HepG2 (cell line): ENCODE measurements at regions not wholly inside any gene's neighbourhood (a gene's known extent, or its start where the extent isn't known, plus 50 kb on each side); places are given as distances from the start of the nearest gene placed in this dataset.

Source experiments
- ATAC-seq: fragments of 200-7000 bp; cut with Tn5 transposase; 3 replicates; pipeline ENCODE4 v1.9.1; 2020; ENCODE audit warnings: mild to moderate bottlenecking, moderate library complexity
- BruUV-seq: library from RNA; stranded (reverse); fragments of 400-500 nt; replicated peaks from 2 replicates; lab custom pipeline; 2021; lab: Mats Ljungman, UMichigan
- CTCF ChIA-PET: fragments of 300-600 bp; formaldehyde crosslinking; extraction: SDS; loops from one replicate; lab custom pipeline; 2021; ENCODE audit warnings: low total read pairs, inconsistent platforms, low intra/inter-chr PET ratio; lab: Yijun Ruan, JAX
- POLR2A ChIA-PET: fragments of 350-600 bp; sonication (Branson Sonifier 250); formaldehyde crosslinking; loops from one replicate; lab custom pipeline; 2020; ENCODE audit warnings: antibody characterized with exemption, inconsistent platforms; lab: Yijun Ruan, JAX
- DNase-seq: peaks from one replicate; pipeline ENCODE4 v3.0.0-alpha.2; 2015; ENCODE audit warnings: low spot score
- FAIRE-seq: peaks from 3 replicates; lab custom pipeline; 2011; peaks lifted over from hg19 to GRCh38; lab: Jason Lieb, UNC
- H2AFZ ChIP-seq: one replicate; pipeline ENCODE4 v1.6.1; 2011; ENCODE audit warnings: low read length, inconsistent platforms
- H3K27ac ChIP-seq: fragments of 300-600 bp; 3 replicates; pipeline ENCODE4 v1.8.0; 2011; ENCODE audit warnings: mixed run types, mild to moderate bottlenecking, mixed read lengths, low read length, inconsistent platforms; ENCODE audit not compliant: insufficient read depth; ENCODE audit errors: extremely low read length
- H3K27me3 ChIP-seq, 2 experiments: fragments of 200-600 bp in 1 of 2; 2 replicates in 1 of 2; 3 replicates in 1 of 2; pipeline versions ENCODE4 v1.6.0 to v1.8.0; 2011; ENCODE audit warnings: low read length in 2 of 2, mild to moderate bottlenecking in 2 of 2, moderate library complexity in 2 of 2, inconsistent platforms in 1 of 2; ENCODE audit not compliant: insufficient read depth in 2 of 2, control insufficient read depth in 1 of 2
- H3K36me3 ChIP-seq, 2 experiments: fragments of 200-600 bp in 1 of 2; replicated peaks in 1 of 2; 2 replicates in 1 of 2; 3 replicates in 1 of 2; pipeline versions ENCODE4 v1.5.1 to v1.8.0; 2011; ENCODE audit warnings: low read length in 2 of 2, inconsistent platforms in 1 of 2; ENCODE audit not compliant: insufficient read depth in 2 of 2, control insufficient read depth in 1 of 2
- H3K4me1 ChIP-seq: 2 replicates; pipeline ENCODE4 v1.5.1; 2012; ENCODE audit warnings: low read length, inconsistent platforms; ENCODE audit not compliant: insufficient read depth
- H3K4me2 ChIP-seq: 2 replicates; pipeline ENCODE4 v1.6.0; 2011; ENCODE audit warnings: low read depth, low read length, inconsistent platforms
- H3K4me3 ChIP-seq, 3 experiments: fragments of 200-600 bp in 1 of 3; sonication (generic), shearing (Covaris generic) in 1 of 3; replicated peaks in 1 of 3; 2 replicates each; pipeline ENCODE4 v1.5.1; 2011 to 2016; ENCODE audit warnings: low read length in 3 of 3, inconsistent platforms in 2 of 3, low read depth in 2 of 3, mild to moderate bottlenecking in 2 of 3, control low read depth in 1 of 3, mixed read lengths in 1 of 3; ENCODE audit not compliant: insufficient read depth in 1 of 3
- H3K79me2 ChIP-seq: one replicate; pipeline ENCODE4 v1.6.1; 2011; ENCODE audit warnings: low read length, inconsistent platforms; ENCODE audit not compliant: insufficient read depth
- H3K9ac ChIP-seq: 2 replicates; pipeline ENCODE4 v1.6.0; 2011; ENCODE audit warnings: mild to moderate bottlenecking, low read depth, low read length, inconsistent platforms; ENCODE audit not compliant: insufficient read depth
- H3K9me3 ChIP-seq: 2 replicates; pipeline ENCODE4 v1.5.1; 2012; ENCODE audit warnings: mild to moderate bottlenecking, low read length
- H4K20me1 ChIP-seq: 2 replicates; pipeline ENCODE4 v1.6.0; 2011; ENCODE audit warnings: inconsistent platforms, mild to moderate bottlenecking, low read length, moderate library complexity; ENCODE audit not compliant: insufficient read depth
- CHD4 ChIP-seq: fragments of 200-600 bp; sonication (generic); IDR thresholded peaks from 2 replicates; pipeline ENCODE4 v1.7.0; 2017; ENCODE audit warnings: mild to moderate bottlenecking, low read length, borderline replicate concordance
- EHMT2 ChIP-seq: fragments of 200-600 bp; sonication (generic); IDR thresholded peaks from 2 replicates; pipeline ENCODE4 v1.7.0; 2017; ENCODE audit warnings: antibody characterized with exemption, low read depth, low read length, borderline replicate concordance
- FOXO4 ChIP-seq: sonication (generic); formaldehyde crosslinking; conservative IDR thresholded peaks from 2 replicates; pipeline ENCODE4 v1.8.1; 2023; ENCODE audit warnings: missing genetic modification reagents
- HMGXB3 ChIP-seq: sonication (generic); formaldehyde crosslinking; IDR thresholded peaks from 2 replicates; pipeline ENCODE4 v1.4.0; 2020; ENCODE audit warnings: missing genetic modification reagents, borderline replicate concordance
- KDM4B ChIP-seq: sonication (generic); formaldehyde crosslinking; IDR thresholded peaks from 2 replicates; pipeline ENCODE4 v1.4.0; 2020; ENCODE audit warnings: missing genetic modification reagents
- MED1 ChIP-seq: sonication (generic); formaldehyde crosslinking; IDR thresholded peaks from 2 replicates; pipeline ENCODE4 v1.4.0; 2020; ENCODE audit warnings: missing genetic modification reagents
- SRSF1 ChIP-seq: fragments of 200-400 bp; formaldehyde crosslinking; optimal IDR thresholded peaks from 2 replicates; pipeline ENCODE3; 2017; ENCODE audit warnings: mild to moderate bottlenecking, low read depth, low read length, moderate library complexity
- STAG1 ChIP-seq: sonication (generic); formaldehyde crosslinking; IDR thresholded peaks from 2 replicates; pipeline ENCODE4 v1.4.0; 2020; ENCODE audit warnings: missing genetic modification reagents
- ZNF264 ChIP-seq: sonication (generic); formaldehyde crosslinking; IDR thresholded peaks from 2 replicates; pipeline ENCODE4 v1.4.0; 2020; ENCODE audit warnings: missing genetic modification reagents
- ZNF441 ChIP-seq: sonication (generic); formaldehyde crosslinking; IDR thresholded peaks from 2 replicates; pipeline ENCODE4 v1.7.0; 2021; ENCODE audit warnings: missing genetic modification reagents, borderline replicate concordance
- ZNF580 ChIP-seq: IDR thresholded peaks from 2 replicates; pipeline ENCODE4 v1.6.1; 2016; ENCODE audit warnings: low read depth, borderline replicate concordance
- ZNF614 ChIP-seq: IDR thresholded peaks from 2 replicates; pipeline ENCODE4 v1.6.1; 2018; ENCODE audit warnings: missing biosample characterization, missing genetic modification reagents, inconsistent platforms, borderline replicate concordance
- ZNF770 ChIP-seq: sonication (generic); formaldehyde crosslinking; IDR thresholded peaks from 2 replicates; pipeline ENCODE4 v1.5.0; 2020; ENCODE audit warnings: mild to moderate bottlenecking, missing genetic modification reagents
- WGBS: methylation state at CpG from one replicate; pipeline ENCODE4 v1.1.6; 2017; ENCODE audit warnings: low lambda C conversion rate; 5-methylcytosine and 5-hydroxymethylcytosine counted together
- in situ Hi-C: cut with HindIII; loops from 2 replicates; pipeline ENCODE4 v1.10.0; 2017; ENCODE audit warnings: low pct_unique_long_range_greater_than_20kb; ENCODE audit not compliant: extremely low pct_ligation_motif_present
- intact Hi-C: fragments of 100-400 bp; cut with micrococcal nuclease; formaldehyde crosslinking; loops from one replicate; pipeline ENCODE4 v1.10.0; 2022; ENCODE audit not compliant: unreplicated experiment

GRCh38 chr6:3529232-3529631, 72.4 kb upstream of the SLC22A23 start:
- DNase-seq (no peak), FAIRE-seq (no peak)
- CTCF ChIA-PET = no interaction called here
- no peaks in the 10 kb centered on the region for H4K20me1 ChIP-seq
- intact Hi-C loops = no loop called here
- no TSS peak for BruUV-seq
- no peak overlapping the region for H3K4me2 ChIP-seq
- TF ChIP-seq ZNF580 = no peak
- TF ChIP-seq EHMT2 = no peak
- no peak for TF ChIP-seq CHD4
- TF ChIP-seq STAG1 (CRISPR knock-in tag) = no peak
- TF ChIP-seq KDM4B = no peak
- no peak for TF ChIP-seq HMGXB3
- no peak for TF ChIP-seq ZNF770
- no peak for TF ChIP-seq FOXO4 (CRISPR knock-in tag)
- no peak for TF ChIP-seq ZNF441
- no peak for TF ChIP-seq ZNF264 (CRISPR knock-in tag)
- TF ChIP-seq ZNF614 (CRISPR knock-in tag) = no peak
- no peak for TF ChIP-seq SRSF1
- TF ChIP-seq MED1 (CRISPR knock-in tag) = no peak
- TF ChIP-seq, all 625 proteins: peak for 0
- Histone ChIP-seq H3K9ac (no peak overlapping the region), H3K36me3 (no peaks in the 10 kb centered on the region), H3K27ac (no peak overlapping the region), H3K27me3 (peaks cover 6 to 58% of the 10 kb centered on the region in 2 experiments; a peak in 3 of 5 replicates), H3K9me3 (no peaks in the 10 kb centered on the region), H3K4me3 (no peak overlapping the region), H2AFZ (no peak overlapping the region), H3K4me1 (0 out of 2 replicates have a peak, but pooled peaks cover 12% of the 10 kb centered on the region), H3K79me2 (no peaks in the 10 kb centered on the region)
- POLR2A ChIA-PET = no interaction called here
- no peak for ATAC-seq
- in situ Hi-C loops = no loop called here
- 70% methylated on average over 7 of the region's 7 CpGs for WGBS
